ENCODE measurements at regions not wholly inside any gene's neighbourhood (a gene's known extent, or its start where the extent isn't known, plus 50 kb on each side); places are given as distances from the start of the nearest gene placed in this dataset.

DNA sequence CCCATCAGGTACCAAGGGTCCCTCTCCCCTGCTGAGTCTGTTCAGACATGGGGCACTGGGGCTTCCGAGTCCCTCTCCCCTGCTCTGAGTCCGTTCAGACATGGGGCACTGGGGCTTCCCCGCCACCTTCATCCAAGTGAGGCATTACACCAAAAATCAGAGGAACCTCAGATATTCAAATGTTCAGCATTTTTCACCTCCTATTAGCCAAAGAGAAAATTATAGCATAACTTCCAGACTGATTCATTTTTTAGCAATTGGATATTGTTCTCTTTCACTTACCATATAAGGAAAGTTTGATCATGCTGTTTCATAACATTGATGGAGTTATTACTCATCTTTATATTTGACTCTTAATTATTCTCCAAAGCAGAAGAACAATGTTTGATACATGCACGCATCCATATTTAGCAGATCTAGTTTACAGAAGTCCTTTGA lies 213.9 kb downstream of the MTHFS start:
- Histone ChIP-seq H3K4me2 (ENCODE audit: low read length) (no peak overlapping the region), H3K4me1 (ENCODE audit: control insufficient read depth, low read length) (no peaks in the 10 kb centered on the region), H3K27ac (ENCODE audit: low read depth, low read length) (no peak overlapping the region), H3K9me2 (replicated peaks; ENCODE audit: control insufficient read depth, low read length) (no peaks in the 10 kb centered on the region), H3K9me3 (ENCODE audit: control insufficient read depth, insufficient read depth, low read length) (no peaks in the 10 kb centered on the region), H3K27me3 (ENCODE audit: control insufficient read depth, low read length) (peaks cover 2% of the 10 kb centered on the region; the same call in 1 of the 2 replicates), H4K20me1 (ENCODE audit: control insufficient read depth, insufficient read depth, low read depth, low read length) (no peaks in the 10 kb centered on the region), H3K4me3 (ENCODE audit: low read length) (no peak overlapping the region), H3F3A (ENCODE audit: control insufficient read depth, insufficient read depth) (no peaks in the 10 kb centered on the region), H3K79me2 (ENCODE audit: control insufficient read depth, low read length) (no peaks in the 10 kb centered on the region), H3K36me3 (ENCODE audit: control insufficient read depth, low read length) (no peaks in the 10 kb centered on the region)
- TF ChIP-seq, protein P1, sequence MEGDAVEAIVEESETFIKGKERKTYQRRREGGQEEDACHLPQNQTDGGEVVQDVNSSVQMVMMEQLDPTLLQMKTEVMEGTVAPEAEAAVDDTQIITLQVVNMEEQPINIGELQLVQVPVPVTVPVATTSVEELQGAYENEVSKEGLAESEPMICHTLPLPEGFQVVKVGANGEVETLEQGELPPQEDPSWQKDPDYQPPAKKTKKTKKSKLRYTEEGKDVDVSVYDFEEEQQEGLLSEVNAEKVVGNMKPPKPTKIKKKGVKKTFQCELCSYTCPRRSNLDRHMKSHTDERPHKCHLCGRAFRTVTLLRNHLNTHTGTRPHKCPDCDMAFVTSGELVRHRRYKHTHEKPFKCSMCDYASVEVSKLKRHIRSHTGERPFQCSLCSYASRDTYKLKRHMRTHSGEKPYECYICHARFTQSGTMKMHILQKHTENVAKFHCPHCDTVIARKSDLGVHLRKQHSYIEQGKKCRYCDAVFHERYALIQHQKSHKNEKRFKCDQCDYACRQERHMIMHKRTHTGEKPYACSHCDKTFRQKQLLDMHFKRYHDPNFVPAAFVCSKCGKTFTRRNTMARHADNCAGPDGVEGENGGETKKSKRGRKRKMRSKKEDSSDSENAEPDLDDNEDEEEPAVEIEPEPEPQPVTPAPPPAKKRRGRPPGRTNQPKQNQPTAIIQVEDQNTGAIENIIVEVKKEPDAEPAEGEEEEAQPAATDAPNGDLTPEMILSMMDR (IDR thresholded peaks at IDR 0.05; ENCODE audit: low read depth, low read length, poor library complexity, severe bottlenecking), result no peak
- no peak for TF ChIP-seq EZH2phosphoT487 (IDR thresholded peaks at IDR 0.05; ENCODE audit: borderline replicate concordance, low read length)

DNA sequence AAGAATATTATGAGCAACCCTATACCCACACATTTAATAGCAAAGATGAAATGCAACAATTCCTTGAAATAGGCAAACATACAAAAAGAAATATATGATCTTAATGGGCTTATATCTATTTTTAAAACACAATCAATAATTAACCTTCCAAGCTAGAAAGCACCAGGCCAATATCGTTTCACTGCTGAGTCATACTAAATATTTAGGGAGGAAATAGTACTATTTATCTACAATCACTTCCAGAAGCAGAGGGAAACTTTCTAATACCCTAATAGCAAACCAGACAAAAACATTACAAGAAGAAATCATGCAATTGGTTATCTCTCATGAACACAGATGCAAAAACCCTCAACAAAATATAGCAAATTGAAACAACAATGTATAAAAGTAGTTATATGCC lies 207.8 kb downstream of the MTHFS start:
- Histone ChIP-seq H4K20me1 (ENCODE audit: control insufficient read depth, insufficient read depth, low read depth, low read length) (no peaks in the 10 kb centered on the region), H3K9me2 (replicated peaks; ENCODE audit: control insufficient read depth, low read length) (no peaks in the 10 kb centered on the region), H3K4me3 (ENCODE audit: low read length) (no peak overlapping the region), H3F3A (ENCODE audit: control insufficient read depth, insufficient read depth) (no peaks in the 10 kb centered on the region), H3K4me2 (ENCODE audit: low read length) (no peak overlapping the region), H3K9me3 (ENCODE audit: control insufficient read depth, insufficient read depth, low read length) (no peaks in the 10 kb centered on the region), H3K79me2 (ENCODE audit: control insufficient read depth, low read length) (no peaks in the 10 kb centered on the region), H3K27me3 (ENCODE audit: control insufficient read depth, low read length) (peaks cover 5% of the 10 kb centered on the region; the same call in 1 of the 2 replicates), H3K36me3 (ENCODE audit: control insufficient read depth, low read length) (no peaks in the 10 kb centered on the region), H3K27ac (ENCODE audit: low read depth, low read length) (no peak overlapping the region), H3K4me1 (ENCODE audit: control insufficient read depth, low read length) (no peaks in the 10 kb centered on the region)
- TF ChIP-seq, protein P1 (IDR thresholded peaks at IDR 0.05; ENCODE audit: low read depth, low read length, poor library complexity, severe bottlenecking), result no peak
- no peak for TF ChIP-seq EZH2phosphoT487 (IDR thresholded peaks at IDR 0.05; ENCODE audit: borderline replicate concordance, low read length)

DNA sequence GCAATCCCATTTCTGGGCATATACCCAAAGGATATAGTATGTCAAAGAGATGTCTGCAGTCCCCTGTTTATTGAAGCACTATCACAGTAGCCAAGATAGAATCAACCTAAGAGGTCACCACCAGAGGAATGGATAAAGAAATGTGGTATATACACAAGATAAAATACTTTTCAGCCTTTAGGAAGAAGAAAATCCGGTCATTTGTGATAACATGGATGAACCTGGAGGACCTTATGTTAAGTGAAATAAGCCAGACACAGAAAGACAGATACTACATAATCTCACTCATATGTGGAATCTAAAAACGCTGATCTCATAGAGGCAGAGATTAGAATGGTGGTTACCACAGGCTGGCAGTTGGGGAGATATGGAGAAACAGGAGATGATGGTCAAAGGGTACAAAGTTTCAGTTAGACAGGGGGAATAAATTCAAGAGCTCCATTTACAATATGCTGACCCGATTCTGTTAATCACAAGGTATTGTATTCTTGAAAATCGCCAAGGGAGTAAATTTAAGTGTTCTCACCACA lies 195.8 kb downstream of the MTHFS start:
- no peaks in the 10 kb centered on the region for H3F3A ChIP-seq (ENCODE audit: control insufficient read depth, insufficient read depth)
- no peak overlapping the region for H3K4me3 ChIP-seq (ENCODE audit: low read length)
- H3K4me1 ChIP-seq (ENCODE audit: control insufficient read depth, low read length), result no peaks in the 10 kb centered on the region
- H3K4me2 ChIP-seq (ENCODE audit: low read length), result no peak overlapping the region
- H3K27me3 ChIP-seq (ENCODE audit: control insufficient read depth, low read length), result no peaks in the 10 kb centered on the region
- no peaks in the 10 kb centered on the region for H3K79me2 ChIP-seq (ENCODE audit: control insufficient read depth, low read length)
- no peak for TF ChIP-seq EZH2phosphoT487 (IDR thresholded peaks at IDR 0.05; ENCODE audit: borderline replicate concordance, low read length)
- TF ChIP-seq, protein P1 (IDR thresholded peaks at IDR 0.05; ENCODE audit: low read depth, low read length, poor library complexity, severe bottlenecking), result no peak
- H3K9me3 ChIP-seq (ENCODE audit: control insufficient read depth, insufficient read depth, low read length), result no peaks in the 10 kb centered on the region
- no peaks in the 10 kb centered on the region for H3K36me3 ChIP-seq (ENCODE audit: control insufficient read depth, low read length)
- no peaks in the 10 kb centered on the region for H4K20me1 ChIP-seq (ENCODE audit: control insufficient read depth, insufficient read depth, low read depth, low read length)
- H3K9me2 ChIP-seq (replicated peaks; ENCODE audit: control insufficient read depth, low read length), result no peaks in the 10 kb centered on the region
- no peak overlapping the region for H3K27ac ChIP-seq (ENCODE audit: low read depth, low read length)
